GM12892 (cell line): ENCODE measurements at regions not wholly inside any gene's neighbourhood (a gene's known extent, or its start where the extent isn't known, plus 50 kb on each side); places are given as distances from the start of the nearest gene placed in this dataset.

ENCODE experiments used
- POLR2A ChIP-seq: IDR thresholded peaks from 2 replicates; pipeline ENCODE4 v1.6.1; 2011; ENCODE audit warnings: low read depth, low read length, control low read depth
- POLR2AphosphoS5 ChIP-seq: IDR thresholded peaks from 2 replicates; pipeline ENCODE4 v1.6.1; 2011; ENCODE audit warnings: low read depth, low read length, control low read depth
- TAF1 ChIP-seq: IDR thresholded peaks from 2 replicates; pipeline ENCODE4 v1.6.1; 2011; ENCODE audit warnings: low read depth, mild to moderate bottlenecking, control low read depth, low read length, borderline replicate concordance

DNA sequence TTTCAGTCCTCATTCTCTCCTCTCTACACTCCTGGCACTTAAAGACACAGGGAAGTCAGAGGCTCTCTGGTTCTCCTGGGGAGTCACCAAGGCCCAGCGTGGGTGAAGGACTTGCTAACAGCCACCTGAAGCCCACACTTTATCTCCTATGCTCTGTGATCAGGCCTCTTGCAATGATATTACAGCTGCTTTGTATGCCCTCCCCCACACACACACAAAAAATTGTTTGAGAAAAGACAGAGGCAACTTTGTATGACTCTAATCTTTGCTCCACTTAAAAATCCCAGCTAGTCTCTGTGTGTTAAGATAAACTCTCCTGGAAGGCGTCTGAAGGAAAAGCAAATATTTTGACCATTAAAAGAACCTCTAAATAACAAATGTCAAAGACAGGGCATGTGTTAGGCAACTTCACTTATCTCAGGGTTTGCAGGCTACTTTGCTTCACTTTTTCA is 507.2 kb downstream of the TNS3 start:
- TF ChIP-seq POLR2AphosphoS5 (no peak), POLR2A (no peak), TAF1 (no peak)
